ENCODE measurements at regions not wholly inside any gene's neighbourhood (a gene's known extent, or its start where the extent isn't known, plus 50 kb on each side); places are given as distances from the start of the nearest gene placed in this dataset.

DNA sequence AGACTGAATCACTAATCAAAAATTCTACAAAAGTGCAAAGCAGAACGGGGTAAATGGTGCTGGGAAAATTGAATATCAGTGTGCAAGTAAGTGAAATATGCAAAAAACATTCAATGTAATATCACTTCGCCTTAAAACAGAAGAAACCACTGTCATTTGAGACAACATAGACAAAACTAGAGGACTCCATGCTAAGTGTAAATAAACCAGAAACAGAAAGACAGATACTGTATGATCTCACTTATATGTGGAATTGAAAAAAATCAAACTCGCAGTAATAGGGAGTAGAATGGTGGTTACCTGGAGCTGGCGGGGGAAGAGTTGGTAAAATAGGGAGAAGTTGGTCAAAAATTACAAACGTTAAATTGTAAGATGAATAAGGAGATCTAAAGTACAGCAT lies 1420.0 kb upstream of the CDH2 start:
- ATAC-seq: no peak
- TF ChIP-seq SNAI2 (CRISPR knock-in tag; IDR thresholded peaks at IDR 0.05): no peak
- TF ChIP-seq, protein P1, sequence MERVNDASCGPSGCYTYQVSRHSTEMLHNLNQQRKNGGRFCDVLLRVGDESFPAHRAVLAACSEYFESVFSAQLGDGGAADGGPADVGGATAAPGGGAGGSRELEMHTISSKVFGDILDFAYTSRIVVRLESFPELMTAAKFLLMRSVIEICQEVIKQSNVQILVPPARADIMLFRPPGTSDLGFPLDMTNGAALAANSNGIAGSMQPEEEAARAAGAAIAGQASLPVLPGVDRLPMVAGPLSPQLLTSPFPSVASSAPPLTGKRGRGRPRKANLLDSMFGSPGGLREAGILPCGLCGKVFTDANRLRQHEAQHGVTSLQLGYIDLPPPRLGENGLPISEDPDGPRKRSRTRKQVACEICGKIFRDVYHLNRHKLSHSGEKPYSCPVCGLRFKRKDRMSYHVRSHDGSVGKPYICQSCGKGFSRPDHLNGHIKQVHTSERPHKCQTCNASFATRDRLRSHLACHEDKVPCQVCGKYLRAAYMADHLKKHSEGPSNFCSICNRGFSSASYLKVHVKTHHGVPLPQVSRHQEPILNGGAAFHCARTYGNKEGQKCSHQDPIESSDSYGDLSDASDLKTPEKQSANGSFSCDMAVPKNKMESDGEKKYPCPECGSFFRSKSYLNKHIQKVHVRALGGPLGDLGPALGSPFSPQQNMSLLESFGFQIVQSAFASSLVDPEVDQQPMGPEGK (CRISPR knock-in tag; IDR thresholded peaks at IDR 0.05; ENCODE audit: borderline replicate concordance): no peak
- TF ChIP-seq, protein P2, sequence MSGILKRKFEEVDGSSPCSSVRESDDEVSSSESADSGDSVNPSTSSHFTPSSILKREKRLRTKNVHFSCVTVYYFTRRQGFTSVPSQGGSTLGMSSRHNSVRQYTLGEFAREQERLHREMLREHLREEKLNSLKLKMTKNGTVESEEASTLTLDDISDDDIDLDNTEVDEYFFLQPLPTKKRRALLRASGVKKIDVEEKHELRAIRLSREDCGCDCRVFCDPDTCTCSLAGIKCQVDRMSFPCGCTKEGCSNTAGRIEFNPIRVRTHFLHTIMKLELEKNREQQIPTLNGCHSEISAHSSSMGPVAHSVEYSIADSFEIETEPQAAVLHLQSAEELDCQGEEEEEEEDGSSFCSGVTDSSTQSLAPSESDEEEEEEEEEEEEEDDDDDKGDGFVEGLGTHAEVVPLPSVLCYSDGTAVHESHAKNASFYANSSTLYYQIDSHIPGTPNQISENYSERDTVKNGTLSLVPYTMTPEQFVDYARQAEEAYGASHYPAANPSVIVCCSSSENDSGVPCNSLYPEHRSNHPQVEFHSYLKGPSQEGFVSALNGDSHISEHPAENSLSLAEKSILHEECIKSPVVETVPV (CRISPR knock-in tag; IDR thresholded peaks at IDR 0.05): no peak
- TF ChIP-seq ESRRG (CRISPR knock-in tag; IDR thresholded peaks at IDR 0.05): no peak
- TF ChIP-seq OSR1 (CRISPR knock-in tag; IDR thresholded peaks at IDR 0.05): no peak
- TF ChIP-seq PPARA (CRISPR knock-in tag; IDR thresholded peaks at IDR 0.05; ENCODE audit: borderline replicate concordance): no peak
- TF ChIP-seq TOX (CRISPR knock-in tag; IDR thresholded peaks at IDR 0.05; ENCODE audit: borderline replicate concordance): no peak
- TF ChIP-seq, protein P3, sequence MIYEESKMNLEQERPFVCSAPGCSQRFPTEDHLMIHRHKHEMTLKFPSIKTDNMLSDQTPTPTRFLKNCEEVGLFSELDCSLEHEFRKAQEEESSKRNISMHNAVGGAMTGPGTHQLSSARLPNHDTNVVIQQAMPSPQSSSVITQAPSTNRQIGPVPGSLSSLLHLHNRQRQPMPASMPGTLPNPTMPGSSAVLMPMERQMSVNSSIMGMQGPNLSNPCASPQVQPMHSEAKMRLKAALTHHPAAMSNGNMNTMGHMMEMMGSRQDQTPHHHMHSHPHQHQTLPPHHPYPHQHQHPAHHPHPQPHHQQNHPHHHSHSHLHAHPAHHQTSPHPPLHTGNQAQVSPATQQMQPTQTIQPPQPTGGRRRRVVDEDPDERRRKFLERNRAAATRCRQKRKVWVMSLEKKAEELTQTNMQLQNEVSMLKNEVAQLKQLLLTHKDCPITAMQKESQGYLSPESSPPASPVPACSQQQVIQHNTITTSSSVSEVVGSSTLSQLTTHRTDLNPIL (CRISPR knock-in tag; IDR thresholded peaks at IDR 0.05; ENCODE audit: low read depth): no peak
- no peak for TF ChIP-seq ZC3H10 (CRISPR knock-in tag; IDR thresholded peaks at IDR 0.05)
- TF ChIP-seq, protein P4, sequence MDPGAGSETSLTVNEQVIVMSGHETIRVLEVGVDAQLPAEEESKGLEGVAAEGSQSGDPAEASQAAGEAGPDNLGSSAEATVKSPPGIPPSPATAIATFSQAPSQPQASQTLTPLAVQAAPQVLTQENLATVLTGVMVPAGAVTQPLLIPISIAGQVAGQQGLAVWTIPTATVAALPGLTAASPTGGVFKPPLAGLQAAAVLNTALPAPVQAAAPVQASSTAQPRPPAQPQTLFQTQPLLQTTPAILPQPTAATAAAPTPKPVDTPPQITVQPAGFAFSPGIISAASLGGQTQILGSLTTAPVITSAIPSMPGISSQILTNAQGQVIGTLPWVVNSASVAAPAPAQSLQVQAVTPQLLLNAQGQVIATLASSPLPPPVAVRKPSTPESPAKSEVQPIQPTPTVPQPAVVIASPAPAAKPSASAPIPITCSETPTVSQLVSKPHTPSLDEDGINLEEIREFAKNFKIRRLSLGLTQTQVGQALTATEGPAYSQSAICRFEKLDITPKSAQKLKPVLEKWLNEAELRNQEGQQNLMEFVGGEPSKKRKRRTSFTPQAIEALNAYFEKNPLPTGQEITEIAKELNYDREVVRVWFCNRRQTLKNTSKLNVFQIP (CRISPR knock-in tag; IDR thresholded peaks at IDR 0.05; ENCODE audit: borderline replicate concordance, low read depth): no peak
- no peak for TF ChIP-seq ZNF8 (CRISPR knock-in tag; IDR thresholded peaks at IDR 0.05)
- no peak for TF ChIP-seq TCF4 (CRISPR knock-in tag; IDR thresholded peaks at IDR 0.05; ENCODE audit: borderline replicate concordance)
- TF ChIP-seq RARB (CRISPR knock-in tag; IDR thresholded peaks at IDR 0.05): no peak
- TF ChIP-seq, protein P5, sequence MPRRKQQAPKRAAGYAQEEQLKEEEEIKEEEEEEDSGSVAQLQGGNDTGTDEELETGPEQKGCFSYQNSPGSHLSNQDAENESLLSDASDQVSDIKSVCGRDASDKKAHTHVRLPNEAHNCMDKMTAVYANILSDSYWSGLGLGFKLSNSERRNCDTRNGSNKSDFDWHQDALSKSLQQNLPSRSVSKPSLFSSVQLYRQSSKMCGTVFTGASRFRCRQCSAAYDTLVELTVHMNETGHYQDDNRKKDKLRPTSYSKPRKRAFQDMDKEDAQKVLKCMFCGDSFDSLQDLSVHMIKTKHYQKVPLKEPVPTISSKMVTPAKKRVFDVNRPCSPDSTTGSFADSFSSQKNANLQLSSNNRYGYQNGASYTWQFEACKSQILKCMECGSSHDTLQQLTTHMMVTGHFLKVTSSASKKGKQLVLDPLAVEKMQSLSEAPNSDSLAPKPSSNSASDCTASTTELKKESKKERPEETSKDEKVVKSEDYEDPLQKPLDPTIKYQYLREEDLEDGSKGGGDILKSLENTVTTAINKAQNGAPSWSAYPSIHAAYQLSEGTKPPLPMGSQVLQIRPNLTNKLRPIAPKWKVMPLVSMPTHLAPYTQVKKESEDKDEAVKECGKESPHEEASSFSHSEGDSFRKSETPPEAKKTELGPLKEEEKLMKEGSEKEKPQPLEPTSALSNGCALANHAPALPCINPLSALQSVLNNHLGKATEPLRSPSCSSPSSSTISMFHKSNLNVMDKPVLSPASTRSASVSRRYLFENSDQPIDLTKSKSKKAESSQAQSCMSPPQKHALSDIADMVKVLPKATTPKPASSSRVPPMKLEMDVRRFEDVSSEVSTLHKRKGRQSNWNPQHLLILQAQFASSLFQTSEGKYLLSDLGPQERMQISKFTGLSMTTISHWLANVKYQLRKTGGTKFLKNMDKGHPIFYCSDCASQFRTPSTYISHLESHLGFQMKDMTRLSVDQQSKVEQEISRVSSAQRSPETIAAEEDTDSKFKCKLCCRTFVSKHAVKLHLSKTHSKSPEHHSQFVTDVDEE (CRISPR knock-in tag; IDR thresholded peaks at IDR 0.05): no peak
- no peak for TF ChIP-seq GLIS3 (CRISPR knock-in tag; IDR thresholded peaks at IDR 0.05)

DNA sequence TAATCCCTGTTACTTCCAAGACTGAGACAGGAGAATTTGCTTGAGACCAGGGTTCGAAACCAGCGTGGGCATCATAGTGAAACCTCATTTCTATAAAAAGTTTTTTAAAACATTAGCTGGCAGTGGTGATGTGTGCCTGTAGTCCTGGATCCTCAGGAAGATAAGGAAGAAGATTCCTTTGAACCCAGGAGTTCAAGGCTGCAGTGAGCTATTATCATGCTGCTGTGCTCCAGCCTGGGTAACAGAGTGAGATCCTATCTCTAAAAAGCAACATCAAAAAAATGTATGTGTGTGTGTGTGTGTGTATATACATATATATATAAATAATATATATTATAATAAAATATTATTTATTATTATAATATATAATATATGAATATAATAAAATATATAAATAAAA lies 1417.6 kb upstream of the CDH2 start:
- no peak for ATAC-seq
- TF ChIP-seq, protein P4 (CRISPR knock-in tag; IDR thresholded peaks at IDR 0.05; ENCODE audit: borderline replicate concordance, low read depth): no peak
- TF ChIP-seq, protein P5 (CRISPR knock-in tag; IDR thresholded peaks at IDR 0.05): no peak
- TF ChIP-seq TCF4 (CRISPR knock-in tag; IDR thresholded peaks at IDR 0.05; ENCODE audit: borderline replicate concordance) (no peak), ESRRG (CRISPR knock-in tag; IDR thresholded peaks at IDR 0.05) (no peak), SNAI2 (CRISPR knock-in tag; IDR thresholded peaks at IDR 0.05) (no peak), OSR1 (CRISPR knock-in tag; IDR thresholded peaks at IDR 0.05) (no peak), ZFP3 (CRISPR knock-in tag; IDR thresholded peaks at IDR 0.05) (no peak), ZC3H10 (CRISPR knock-in tag; IDR thresholded peaks at IDR 0.05) (no peak), ZNF70 (CRISPR knock-in tag; IDR thresholded peaks at IDR 0.05) (no peak)
- TF ChIP-seq, protein P2 (CRISPR knock-in tag; IDR thresholded peaks at IDR 0.05): no peak
- TF ChIP-seq, protein P1 (CRISPR knock-in tag; IDR thresholded peaks at IDR 0.05; ENCODE audit: borderline replicate concordance): no peak

All from SK-N-SH treated with all-trans-retinoic acid at 6 μM for 48 hours (cell line).